HG02981 (cell line): ENCODE measurements at regions not wholly inside any gene's neighbourhood (a gene's known extent, or its start where the extent isn't known, plus 50 kb on each side); places are given as distances from the start of the nearest gene placed in this dataset.

ENCODE experiments used
- ATAC-seq: cut with Tn5 transposase; IDR thresholded peaks from one replicate; pipeline ENCODE4 v1.9.1; 2021; ENCODE audit warnings: mild to moderate bottlenecking, moderate library complexity; ENCODE audit not compliant: unreplicated experiment

GRCh38 chr5:164007064-164007463, 501.6 kb downstream of the MAT2B start:
- ATAC-seq = no peak

GRCh38 chr5:164009621-164010020, 504.2 kb downstream of the MAT2B start:
- no peak for ATAC-seq

- no peak for ATAC-seq
Measured at GRCh38 chr5:164010900-164011299, 505.5 kb downstream of the MAT2B start.

- no peak for ATAC-seq
Measured at GRCh38 chr5:164012371-164012770, 507.0 kb downstream of the MAT2B start.

- ATAC-seq = peak; percentile 82
Measured at GRCh38 chr5:164013077-164013670, 507.8 kb downstream of the MAT2B start.

GRCh38 chr5:164020116-164020515, 514.7 kb downstream of the MAT2B start:
- no peak for ATAC-seq

- no peak for ATAC-seq
Measured at GRCh38 chr5:164027738-164028137, 522.3 kb downstream of the MAT2B start.

GRCh38 chr5:164038128-164038783, 532.8 kb downstream of the MAT2B start:
- ATAC-seq = no peak

GRCh38 chr5:164041105-164041504, 535.7 kb downstream of the MAT2B start:
- no peak for ATAC-seq

GRCh38 chr5:164048359-164048926, 543.0 kb downstream of the MAT2B start:
- ATAC-seq = no peak

GRCh38 chr5:164051745-164052144, 546.3 kb downstream of the MAT2B start:
- ATAC-seq = no peak

GRCh38 chr5:164052536-164053093, 547.2 kb downstream of the MAT2B start:
- no peak for ATAC-seq

- no peak for ATAC-seq
Measured at GRCh38 chr5:164053123-164053522, 547.7 kb downstream of the MAT2B start.

GRCh38 chr5:164054461-164054860, 549.0 kb downstream of the MAT2B start:
- ATAC-seq = no peak

- no peak for ATAC-seq
Measured at GRCh38 chr5:164057121-164057520, 551.7 kb downstream of the MAT2B start.

GRCh38 chr5:164058621-164059020, 553.2 kb downstream of the MAT2B start:
- no peak for ATAC-seq

GRCh38 chr5:164059471-164059870, 554.1 kb downstream of the MAT2B start:
- no peak for ATAC-seq

- no peak for ATAC-seq
Measured at GRCh38 chr5:164060786-164061355, 555.5 kb downstream of the MAT2B start.

GRCh38 chr5:164062304-164062703, 556.9 kb downstream of the MAT2B start:
- no peak for ATAC-seq

- no peak for ATAC-seq
Measured at GRCh38 chr5:164065266-164065665, 559.8 kb downstream of the MAT2B start.

- ATAC-seq = no peak
Measured at GRCh38 chr5:164071671-164072070, 566.3 kb downstream of the MAT2B start.

GRCh38 chr5:164073081-164073480, 567.7 kb downstream of the MAT2B start:
- ATAC-seq = no peak
